SK-N-SH treated with all-trans-retinoic acid at 6 μM for 48 hours (cell line): ENCODE measurements at regions not wholly inside any gene's neighbourhood (a gene's known extent, or its start where the extent isn't known, plus 50 kb on each side); places are given as distances from the start of the nearest gene placed in this dataset.

ENCODE experiments used
- ATAC-seq: fragments of 200-7000 bp; cut with Tn5 transposase; 3 replicates; pipeline ENCODE4 v1.9.1; 2020; ENCODE audit warnings: mild to moderate bottlenecking, moderate library complexity
- ARNTL ChIP-seq: fragments of 450-650 bp; formaldehyde crosslinking; IDR thresholded peaks from 2 replicates; pipeline ENCODE4 v1.5.0; 2020; ENCODE audit warnings: low read depth, mild to moderate bottlenecking, moderate library complexity, borderline replicate concordance
- BACH2 ChIP-seq: fragments of 250-450 bp; sonication (Bioruptor Pico); IDR thresholded peaks from 2 replicates; pipeline ENCODE4 v1.9.0; 2021; ENCODE audit warnings: mild to moderate bottlenecking, borderline replicate concordance
- CSDC2 ChIP-seq: fragments of 250-450 bp; sonication (Bioruptor Pico); IDR thresholded peaks from 2 replicates; pipeline ENCODE4 v1.5.0; 2020; ENCODE audit warnings: mild to moderate bottlenecking, moderate library complexity
- ESRRG ChIP-seq: fragments of 250-450 bp; sonication (Bioruptor Pico); IDR thresholded peaks from 2 replicates; pipeline ENCODE4 v1.6.1; 2021; ENCODE audit warnings: mild to moderate bottlenecking
- GLIS3 ChIP-seq: fragments of 250-450 bp; sonication (Bioruptor Pico); IDR thresholded peaks from 2 replicates; pipeline ENCODE4 v1.5.0; 2020; ENCODE audit warnings: mild to moderate bottlenecking, moderate library complexity
- ISL1 ChIP-seq: fragments of 250-450 bp; sonication (Bioruptor Pico); IDR thresholded peaks from 2 replicates; pipeline ENCODE4 v2.1.2; 2022; ENCODE audit warnings: mild to moderate bottlenecking, moderate library complexity
- OSR1 ChIP-seq: fragments of 250-450 bp; sonication (Bioruptor Pico); IDR thresholded peaks from 2 replicates; pipeline ENCODE4 v1.8.0; 2022; ENCODE audit warnings: moderate library complexity, mild to moderate bottlenecking, inconsistent platforms
- POU6F1 ChIP-seq: fragments of 250-450 bp; sonication (Bioruptor Pico); IDR thresholded peaks from 2 replicates; pipeline ENCODE4 v1.8.0; 2021; ENCODE audit warnings: low read depth, mild to moderate bottlenecking, moderate library complexity, borderline replicate concordance
- PPARA ChIP-seq: fragments of 250-450 bp; sonication (Bioruptor Pico); IDR thresholded peaks from 2 replicates; pipeline ENCODE4 v1.5.0; 2020; ENCODE audit warnings: mild to moderate bottlenecking, borderline replicate concordance
- RARB ChIP-seq: fragments of 250-450 bp; sonication (Bioruptor Pico); IDR thresholded peaks from 2 replicates; pipeline ENCODE4 v1.8.0; 2021; ENCODE audit warnings: mild to moderate bottlenecking, moderate library complexity
- SNAI2 ChIP-seq: fragments of 250-450 bp; sonication (Bioruptor Pico); IDR thresholded peaks from 2 replicates; pipeline ENCODE4 v1.5.0; 2020; ENCODE audit warnings: mild to moderate bottlenecking, moderate library complexity
- TCF4 ChIP-seq: fragments of 250-450 bp; sonication (Bioruptor Pico); IDR thresholded peaks from 2 replicates; pipeline ENCODE4 v1.8.0; 2021; ENCODE audit warnings: mild to moderate bottlenecking, moderate library complexity, borderline replicate concordance
- TOX ChIP-seq: fragments of 250-450 bp; sonication (Bioruptor Pico); IDR thresholded peaks from 2 replicates; pipeline ENCODE4 v1.8.0; 2021; ENCODE audit warnings: mild to moderate bottlenecking, moderate library complexity, borderline replicate concordance
- TSHZ2 ChIP-seq: fragments of 250-450 bp; sonication (Bioruptor Pico); IDR thresholded peaks from 2 replicates; pipeline ENCODE4 v1.5.0; 2020; ENCODE audit warnings: mild to moderate bottlenecking, moderate library complexity
- ZC3H10 ChIP-seq: fragments of 250-450 bp; sonication (Bioruptor Pico); IDR thresholded peaks from 2 replicates; pipeline ENCODE4 v1.5.1; 2021; ENCODE audit warnings: mild to moderate bottlenecking, moderate library complexity
- ZFP3 ChIP-seq: fragments of 250-450 bp; sonication (Bioruptor Pico); IDR thresholded peaks from 2 replicates; pipeline ENCODE4 v1.5.0; 2020; ENCODE audit warnings: mild to moderate bottlenecking, moderate library complexity
- ZFP30 ChIP-seq: fragments of 450-650 bp; formaldehyde crosslinking; IDR thresholded peaks from 2 replicates; pipeline ENCODE4 v1.5.0; 2022; ENCODE audit warnings: mild to moderate bottlenecking, moderate library complexity
- ZNF565 ChIP-seq: fragments of 450-650 bp; formaldehyde crosslinking; conservative IDR thresholded peaks from 2 replicates; pipeline ENCODE4 v1.5.0; 2020; ENCODE audit warnings: low read depth, mild to moderate bottlenecking, moderate library complexity
- ZNF70 ChIP-seq: fragments of 450-650 bp; formaldehyde crosslinking; IDR thresholded peaks from 2 replicates; pipeline ENCODE4 v1.5.0; 2020; ENCODE audit warnings: mild to moderate bottlenecking, moderate library complexity
- ZNF8 ChIP-seq: fragments of 450-650 bp; formaldehyde crosslinking; IDR thresholded peaks from 2 replicates; pipeline ENCODE4 v1.5.0; 2020; ENCODE audit warnings: mild to moderate bottlenecking, moderate library complexity
- TF ChIP-seq, protein P1 (sequence below): fragments of 250-450 bp; sonication (Bioruptor Pico); IDR thresholded peaks from 2 replicates; pipeline ENCODE4 v1.5.1; 2020; ENCODE audit warnings: low read depth, mild to moderate bottlenecking, moderate library complexity
- TF ChIP-seq, protein P2 (sequence below): fragments of 250-450 bp; sonication (Bioruptor Pico); IDR thresholded peaks from 2 replicates; pipeline ENCODE4 v1.5.1; 2021; ENCODE audit warnings: mild to moderate bottlenecking, moderate library complexity

DNA sequence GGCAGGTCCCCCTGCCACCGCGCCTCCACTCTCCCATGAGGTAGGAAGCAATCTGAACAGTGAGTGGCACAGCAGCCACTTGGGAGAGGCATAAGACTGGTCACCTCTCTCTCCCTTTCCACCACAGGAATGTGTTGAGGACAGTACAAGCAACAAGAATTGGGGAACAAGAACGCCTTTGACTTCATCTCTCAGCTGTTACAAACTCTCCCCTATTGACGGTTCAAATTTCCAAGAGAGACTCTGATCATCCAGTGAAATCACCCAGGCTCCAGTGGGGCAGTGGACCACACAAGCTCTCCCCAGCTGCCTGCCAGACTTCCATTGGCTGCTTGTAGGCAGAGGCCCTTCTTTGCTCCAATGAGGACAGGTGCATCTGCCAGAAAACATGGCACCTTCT, 249.9 kb upstream of the JUN start:
- TF ChIP-seq BACH2 (CRISPR knock-in tag), result no peak
- no peak for TF ChIP-seq GLIS3 (CRISPR knock-in tag)
- TF ChIP-seq RARB (CRISPR knock-in tag), result no peak
- TF ChIP-seq POU6F1 (CRISPR knock-in tag), result no peak
- no peak for TF ChIP-seq ZNF565 (CRISPR knock-in tag)
- TF ChIP-seq ZFP3, result no peak
- TF ChIP-seq CSDC2 (CRISPR knock-in tag), result no peak
- no peak for TF ChIP-seq OSR1 (CRISPR knock-in tag)
- no peak for TF ChIP-seq TCF4 (CRISPR knock-in tag)
- no peak for TF ChIP-seq ZNF70 (CRISPR knock-in tag)
- no peak for ATAC-seq

DNA sequence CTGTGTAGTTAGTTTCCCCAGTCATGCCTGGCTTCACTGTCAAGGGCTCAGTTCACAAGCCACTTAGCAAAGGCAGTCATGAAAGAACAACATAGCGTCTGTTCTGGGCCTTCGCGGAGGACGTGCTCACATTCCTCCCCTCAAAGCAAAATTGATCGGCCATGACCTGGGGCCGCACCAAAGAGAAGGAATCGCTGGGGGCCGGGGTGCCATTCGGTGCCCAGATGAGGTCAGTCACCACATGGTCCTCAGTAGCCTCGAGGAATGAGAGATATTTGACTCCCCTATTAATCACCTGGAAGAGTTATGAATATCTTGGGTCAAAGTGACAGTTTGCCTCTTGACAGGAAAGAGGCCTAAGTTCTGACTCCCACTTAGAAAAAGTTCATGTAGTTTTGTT, 251.1 kb upstream of the JUN start:
- TF ChIP-seq GLIS3 (CRISPR knock-in tag) (no peak), ZNF8 (CRISPR knock-in tag) (no peak), PPARA (no peak), ZC3H10 (CRISPR knock-in tag) (no peak), CSDC2 (CRISPR knock-in tag) (no peak), ZFP30 (CRISPR knock-in tag) (no peak)
- no peak for ATAC-seq

DNA sequence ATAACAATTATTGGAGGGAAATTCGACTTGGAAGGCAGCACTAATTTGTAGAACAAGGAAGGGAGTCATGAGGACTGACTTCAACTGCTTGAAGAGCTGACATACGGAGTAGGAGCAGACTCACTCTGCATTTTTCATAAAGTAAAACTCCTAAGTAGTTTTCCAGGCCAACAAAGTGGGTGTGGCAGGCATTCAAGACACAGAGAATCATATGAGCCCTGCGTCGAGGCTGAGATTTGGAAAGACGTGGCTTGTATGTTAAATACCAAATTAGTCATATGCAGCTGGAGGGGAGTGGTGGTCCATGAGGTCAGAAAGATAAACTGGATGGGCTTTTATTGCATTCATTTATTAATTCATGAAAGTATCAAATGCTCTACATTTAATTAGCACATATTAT, 255.7 kb upstream of the JUN start:
- no peak for ATAC-seq
- TF ChIP-seq ZFP30 (CRISPR knock-in tag), result no peak
- TF ChIP-seq ESRRG (CRISPR knock-in tag), result no peak
- TF ChIP-seq GLIS3 (CRISPR knock-in tag), result no peak
- TF ChIP-seq TOX (CRISPR knock-in tag), result no peak
- no peak for TF ChIP-seq SNAI2
- TF ChIP-seq ZNF565 (CRISPR knock-in tag), result no peak
- TF ChIP-seq OSR1 (CRISPR knock-in tag), result no peak
- TF ChIP-seq TSHZ2 (CRISPR knock-in tag), result no peak
- no peak for TF ChIP-seq RARB (CRISPR knock-in tag)
- TF ChIP-seq TCF4 (CRISPR knock-in tag), result no peak
- no peak for TF ChIP-seq ARNTL
- TF ChIP-seq, protein P1, sequence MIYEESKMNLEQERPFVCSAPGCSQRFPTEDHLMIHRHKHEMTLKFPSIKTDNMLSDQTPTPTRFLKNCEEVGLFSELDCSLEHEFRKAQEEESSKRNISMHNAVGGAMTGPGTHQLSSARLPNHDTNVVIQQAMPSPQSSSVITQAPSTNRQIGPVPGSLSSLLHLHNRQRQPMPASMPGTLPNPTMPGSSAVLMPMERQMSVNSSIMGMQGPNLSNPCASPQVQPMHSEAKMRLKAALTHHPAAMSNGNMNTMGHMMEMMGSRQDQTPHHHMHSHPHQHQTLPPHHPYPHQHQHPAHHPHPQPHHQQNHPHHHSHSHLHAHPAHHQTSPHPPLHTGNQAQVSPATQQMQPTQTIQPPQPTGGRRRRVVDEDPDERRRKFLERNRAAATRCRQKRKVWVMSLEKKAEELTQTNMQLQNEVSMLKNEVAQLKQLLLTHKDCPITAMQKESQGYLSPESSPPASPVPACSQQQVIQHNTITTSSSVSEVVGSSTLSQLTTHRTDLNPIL (CRISPR knock-in tag), result no peak
- no peak for TF ChIP-seq ZFP3
- TF ChIP-seq ZC3H10 (CRISPR knock-in tag), result no peak
- TF ChIP-seq ZNF8 (CRISPR knock-in tag), result no peak
- TF ChIP-seq ISL1 (CRISPR knock-in tag), result no peak
- TF ChIP-seq BACH2 (CRISPR knock-in tag), result no peak
- no peak for TF ChIP-seq POU6F1 (CRISPR knock-in tag)
- TF ChIP-seq ZNF70 (CRISPR knock-in tag), result no peak
- TF ChIP-seq CSDC2 (CRISPR knock-in tag), result no peak

GRCh38 chr1:59040486-59040885, 256.4 kb upstream of the FGGY start:
- no peak for ATAC-seq
- no peak for TF ChIP-seq ZNF565 (CRISPR knock-in tag)
- no peak for TF ChIP-seq PPARA
- no peak for TF ChIP-seq ESRRG (CRISPR knock-in tag)
- no peak for TF ChIP-seq TCF4 (CRISPR knock-in tag)
- TF ChIP-seq TSHZ2 (CRISPR knock-in tag), result no peak
- TF ChIP-seq CSDC2 (CRISPR knock-in tag), result no peak
- no peak for TF ChIP-seq ISL1 (CRISPR knock-in tag)
- TF ChIP-seq SNAI2, result no peak
- TF ChIP-seq OSR1 (CRISPR knock-in tag), result no peak
- no peak for TF ChIP-seq ZNF8 (CRISPR knock-in tag)
- no peak for TF ChIP-seq GLIS3 (CRISPR knock-in tag)
- TF ChIP-seq, protein P2, sequence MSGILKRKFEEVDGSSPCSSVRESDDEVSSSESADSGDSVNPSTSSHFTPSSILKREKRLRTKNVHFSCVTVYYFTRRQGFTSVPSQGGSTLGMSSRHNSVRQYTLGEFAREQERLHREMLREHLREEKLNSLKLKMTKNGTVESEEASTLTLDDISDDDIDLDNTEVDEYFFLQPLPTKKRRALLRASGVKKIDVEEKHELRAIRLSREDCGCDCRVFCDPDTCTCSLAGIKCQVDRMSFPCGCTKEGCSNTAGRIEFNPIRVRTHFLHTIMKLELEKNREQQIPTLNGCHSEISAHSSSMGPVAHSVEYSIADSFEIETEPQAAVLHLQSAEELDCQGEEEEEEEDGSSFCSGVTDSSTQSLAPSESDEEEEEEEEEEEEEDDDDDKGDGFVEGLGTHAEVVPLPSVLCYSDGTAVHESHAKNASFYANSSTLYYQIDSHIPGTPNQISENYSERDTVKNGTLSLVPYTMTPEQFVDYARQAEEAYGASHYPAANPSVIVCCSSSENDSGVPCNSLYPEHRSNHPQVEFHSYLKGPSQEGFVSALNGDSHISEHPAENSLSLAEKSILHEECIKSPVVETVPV (CRISPR knock-in tag), result no peak
